Thyroid gland (tissue), 4 donors: ENCODE measurements at regions not wholly inside any gene's neighbourhood (a gene's known extent, or its start where the extent isn't known, plus 50 kb on each side); places are given as distances from the start of the nearest gene placed in this dataset.

Experiments
- POLR2A ChIP-seq, 2 donors: fragments of 450-650 bp; IDR thresholded peaks; one replicate each; pipeline ENCODE4 v1.6.1; 2017; ENCODE audit warnings: antibody characterized with exemption in 2 of 2, mild to moderate bottlenecking in 2 of 2, moderate library complexity in 1 of 2
- TF ChIP-seq, protein P1 (sequence below), 6 experiments: fragments of 200-600 bp in 3 of 6; fragments of 450-650 bp in 3 of 6; sonication (generic) in 3 of 6; IDR thresholded peaks; one replicate each; pipeline ENCODE4 v1.5.1; 2016 to 2019; ENCODE audit warnings: antibody characterized with exemption in 6 of 6, mild to moderate bottlenecking in 2 of 6, inconsistent platforms in 1 of 6, moderate library complexity in 1 of 6

DNA sequence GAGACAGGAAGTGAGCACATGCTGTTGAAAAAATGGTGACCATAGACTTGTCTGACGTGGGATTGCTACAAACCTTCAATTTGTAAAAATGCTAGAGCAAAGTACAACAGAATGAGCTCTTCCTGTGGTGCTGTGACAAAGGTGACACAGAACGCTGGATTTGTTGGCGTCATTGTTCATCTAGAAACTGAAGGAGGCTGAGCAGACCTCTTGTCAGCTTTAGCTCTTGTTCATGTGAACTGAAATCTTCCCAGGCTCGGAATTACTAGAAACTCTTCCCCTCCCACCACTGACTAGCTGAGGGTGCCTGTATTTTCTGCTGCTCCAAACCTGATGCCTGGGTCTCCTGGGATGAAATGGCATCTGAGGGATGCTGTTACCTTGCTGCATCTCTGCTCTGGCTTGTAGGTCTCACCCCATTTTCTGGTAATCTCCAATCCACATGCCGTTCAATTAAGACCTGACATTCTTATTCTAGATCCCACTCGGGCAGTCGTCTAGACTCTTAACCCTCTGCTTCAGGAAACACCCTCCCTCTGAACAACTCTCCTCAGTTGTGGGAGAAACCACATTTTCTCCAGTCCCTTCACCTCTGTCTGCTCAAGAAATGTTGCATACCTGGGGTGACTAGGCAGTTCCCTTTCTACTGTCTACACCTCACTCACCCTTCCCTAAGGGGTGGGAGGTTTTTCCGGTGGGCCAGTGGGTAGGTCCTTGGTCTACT, 349.3 kb downstream of the CXCL12 start:
- TF ChIP-seq, protein P1, sequence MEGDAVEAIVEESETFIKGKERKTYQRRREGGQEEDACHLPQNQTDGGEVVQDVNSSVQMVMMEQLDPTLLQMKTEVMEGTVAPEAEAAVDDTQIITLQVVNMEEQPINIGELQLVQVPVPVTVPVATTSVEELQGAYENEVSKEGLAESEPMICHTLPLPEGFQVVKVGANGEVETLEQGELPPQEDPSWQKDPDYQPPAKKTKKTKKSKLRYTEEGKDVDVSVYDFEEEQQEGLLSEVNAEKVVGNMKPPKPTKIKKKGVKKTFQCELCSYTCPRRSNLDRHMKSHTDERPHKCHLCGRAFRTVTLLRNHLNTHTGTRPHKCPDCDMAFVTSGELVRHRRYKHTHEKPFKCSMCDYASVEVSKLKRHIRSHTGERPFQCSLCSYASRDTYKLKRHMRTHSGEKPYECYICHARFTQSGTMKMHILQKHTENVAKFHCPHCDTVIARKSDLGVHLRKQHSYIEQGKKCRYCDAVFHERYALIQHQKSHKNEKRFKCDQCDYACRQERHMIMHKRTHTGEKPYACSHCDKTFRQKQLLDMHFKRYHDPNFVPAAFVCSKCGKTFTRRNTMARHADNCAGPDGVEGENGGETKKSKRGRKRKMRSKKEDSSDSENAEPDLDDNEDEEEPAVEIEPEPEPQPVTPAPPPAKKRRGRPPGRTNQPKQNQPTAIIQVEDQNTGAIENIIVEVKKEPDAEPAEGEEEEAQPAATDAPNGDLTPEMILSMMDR (IDR thresholded peaks at IDR 0.05) = no peak
- no peak for TF ChIP-seq POLR2A (IDR thresholded peaks at IDR 0.05)
